Hepatocyte (in vitro differentiated cells): ENCODE measurements at regions not wholly inside any gene's neighbourhood (a gene's known extent, or its start where the extent isn't known, plus 50 kb on each side); places are given as distances from the start of the nearest gene placed in this dataset.

Experiments
- EZH2 ChIP-seq: fragments of 200-600 bp; sonication (generic); IDR thresholded peaks from 2 replicates; pipeline ENCODE4 v1.6.1; 2016; ENCODE audit warnings: antibody characterized with exemption, mild to moderate bottlenecking, borderline replicate concordance
- EZH2phosphoT487 ChIP-seq: fragments of 200-600 bp; sonication (generic); IDR thresholded peaks from one replicate; pipeline ENCODE4 v1.6.1; 2018; ENCODE audit warnings: antibody characterized with exemption, mild to moderate bottlenecking, low read depth, moderate library complexity; ENCODE audit not compliant: unreplicated experiment, severe bottlenecking
- TF ChIP-seq, protein P1 (sequence below): fragments of 200-600 bp; sonication (generic); IDR thresholded peaks from 2 replicates; pipeline ENCODE4 v1.5.1; 2016; ENCODE audit warnings: antibody characterized with exemption, mild to moderate bottlenecking; ENCODE audit not compliant: poor library complexity

DNA sequence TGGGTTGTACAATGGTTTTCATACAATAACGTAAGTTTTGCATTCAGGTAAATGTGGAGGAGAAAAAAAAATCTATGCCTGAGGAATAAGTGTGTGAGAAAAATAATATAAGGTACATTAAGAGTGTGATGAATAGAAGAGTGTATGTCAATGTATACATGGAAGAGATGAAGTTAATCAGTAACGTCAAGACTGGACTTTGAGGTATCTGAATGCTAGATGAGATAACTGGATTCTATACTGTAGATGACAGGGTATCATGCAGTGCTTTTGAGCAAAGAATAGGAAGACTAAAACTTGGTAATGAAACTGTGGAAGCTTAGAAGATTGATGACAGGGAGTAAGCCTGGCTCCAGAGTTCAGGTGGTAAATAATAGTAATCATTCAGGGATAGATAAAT is 666.7 kb upstream of the SGO1 start:
- TF ChIP-seq, protein P1, sequence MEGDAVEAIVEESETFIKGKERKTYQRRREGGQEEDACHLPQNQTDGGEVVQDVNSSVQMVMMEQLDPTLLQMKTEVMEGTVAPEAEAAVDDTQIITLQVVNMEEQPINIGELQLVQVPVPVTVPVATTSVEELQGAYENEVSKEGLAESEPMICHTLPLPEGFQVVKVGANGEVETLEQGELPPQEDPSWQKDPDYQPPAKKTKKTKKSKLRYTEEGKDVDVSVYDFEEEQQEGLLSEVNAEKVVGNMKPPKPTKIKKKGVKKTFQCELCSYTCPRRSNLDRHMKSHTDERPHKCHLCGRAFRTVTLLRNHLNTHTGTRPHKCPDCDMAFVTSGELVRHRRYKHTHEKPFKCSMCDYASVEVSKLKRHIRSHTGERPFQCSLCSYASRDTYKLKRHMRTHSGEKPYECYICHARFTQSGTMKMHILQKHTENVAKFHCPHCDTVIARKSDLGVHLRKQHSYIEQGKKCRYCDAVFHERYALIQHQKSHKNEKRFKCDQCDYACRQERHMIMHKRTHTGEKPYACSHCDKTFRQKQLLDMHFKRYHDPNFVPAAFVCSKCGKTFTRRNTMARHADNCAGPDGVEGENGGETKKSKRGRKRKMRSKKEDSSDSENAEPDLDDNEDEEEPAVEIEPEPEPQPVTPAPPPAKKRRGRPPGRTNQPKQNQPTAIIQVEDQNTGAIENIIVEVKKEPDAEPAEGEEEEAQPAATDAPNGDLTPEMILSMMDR, result no peak
- TF ChIP-seq EZH2phosphoT487 (no peak), EZH2 (no peak)
